Muscle layer of duodenum (tissue), 2 donors: ENCODE measurements at regions not wholly inside any gene's neighbourhood (a gene's known extent, or its start where the extent isn't known, plus 50 kb on each side); places are given as distances from the start of the nearest gene placed in this dataset.
"Not testable (repeated sequence)": the region's sequence is repeated elsewhere in the genome, so short reads cannot be mapped to it uniquely, and the experiment has no call there.

Experiments
- H3K27ac ChIP-seq: one replicate; pipeline ENCODE4 v1.7.0; 2013; ENCODE audit warnings: mild to moderate bottlenecking, low read length
- H3K27me3 ChIP-seq: one replicate; pipeline ENCODE4 v1.7.0; 2013; ENCODE audit warnings: low read depth, mild to moderate bottlenecking, control low read depth, low read length
- H3K36me3 ChIP-seq, 2 donors: one replicate each; pipeline ENCODE4 v1.7.0; 2013; ENCODE audit warnings: low read length in 2 of 2, control low read depth in 1 of 2, mild to moderate bottlenecking in 1 of 2; ENCODE audit not compliant: insufficient read depth in 2 of 2, control insufficient read depth in 1 of 2
- H3K4me1 ChIP-seq, 2 donors: one replicate each; pipeline ENCODE4 v1.7.0; 2013; ENCODE audit warnings: low read length in 2 of 2, mild to moderate bottlenecking in 2 of 2, control low read depth in 1 of 2, moderate library complexity in 1 of 2; ENCODE audit not compliant: insufficient read depth in 2 of 2, control insufficient read depth in 1 of 2
- H3K4me3 ChIP-seq, 2 donors: one replicate each; pipeline ENCODE4 v1.7.0; 2013; ENCODE audit warnings: low read length in 2 of 2, low read depth in 1 of 2, mild to moderate bottlenecking in 1 of 2
- H3K9me3 ChIP-seq, 2 donors: one replicate each; pipeline ENCODE4 v1.7.0; 2013; ENCODE audit warnings: low read length in 2 of 2, control low read depth in 1 of 2, mild to moderate bottlenecking in 1 of 2; ENCODE audit not compliant: control insufficient read depth in 1 of 2
- donor health status: healthy.

DNA sequence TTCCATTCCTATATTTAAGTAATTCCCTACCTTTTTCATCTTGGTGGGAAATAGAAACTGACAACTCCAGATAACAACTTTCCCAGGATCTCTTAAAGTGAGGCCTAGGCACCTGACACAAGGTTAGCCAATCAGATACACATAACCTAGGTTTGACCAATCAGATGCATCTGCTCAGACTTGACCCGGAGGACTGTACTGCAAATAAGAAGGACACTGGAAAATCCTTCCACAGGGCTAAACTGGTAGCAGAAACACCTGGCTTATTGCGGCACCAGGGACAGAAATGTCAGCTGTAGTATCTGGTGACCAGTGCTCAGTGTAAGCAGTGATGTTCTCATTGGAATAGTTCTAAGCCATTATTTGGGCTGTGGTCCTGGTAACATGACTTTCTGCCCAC lies 204.5 kb upstream of the SLCO3A1 start:
- Histone ChIP-seq H3K27ac (no peak overlapping the region), H3K27me3 (no peaks in the 10 kb centered on the region), H3K36me3 (no peaks in the 10 kb centered on the region), H3K9me3 (no peaks in the 10 kb centered on the region), H3K4me3 (no peak overlapping the region), H3K4me1 (no peaks in the 10 kb centered on the region)

- Histone ChIP-seq H3K4me1 (no peaks in the 10 kb centered on the region), H3K36me3 (no peaks in the 10 kb centered on the region), H3K4me3 (no peak overlapping the region), H3K9me3 (no peaks in the 10 kb centered on the region), H3K27me3 (no peaks in the 10 kb centered on the region), H3K27ac (no peak overlapping the region)
Observed at GRCh38 chr15:91649831-91650321, 203.6 kb upstream of the SLCO3A1 start.

DNA sequence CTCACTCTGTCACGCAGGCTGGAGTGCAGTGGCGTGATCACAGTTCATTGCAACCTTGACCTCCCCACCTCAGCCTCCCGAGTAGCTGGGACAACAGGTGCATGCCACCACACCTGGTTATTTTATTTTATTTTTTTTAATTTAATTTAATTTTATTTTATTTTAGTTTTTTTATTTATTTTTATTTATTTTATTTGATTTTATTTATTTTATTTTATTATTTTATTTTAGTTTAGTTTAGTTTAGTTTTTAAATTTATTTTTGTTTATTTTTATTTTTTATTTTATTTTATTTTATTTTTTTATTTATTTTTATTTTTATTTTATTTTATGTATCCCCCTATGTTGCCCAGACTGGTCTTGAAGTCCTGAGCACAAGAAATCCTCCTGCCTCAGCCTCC lies 202.3 kb upstream of the SLCO3A1 start:
- H3K9me3 ChIP-seq, result no peaks in the 10 kb centered on the region
- no peak overlapping the region for H3K27ac ChIP-seq
- H3K4me3 ChIP-seq, result no peak overlapping the region
- H3K27me3 ChIP-seq, result no peaks in the 10 kb centered on the region
- H3K4me1 ChIP-seq, result no peaks in the 10 kb centered on the region
- no peaks in the 10 kb centered on the region for H3K36me3 ChIP-seq

- Histone ChIP-seq H3K4me3 (no peak overlapping the region), H3K9me3 (no peaks in the 10 kb centered on the region), H3K4me1 (no peaks in the 10 kb centered on the region), H3K27ac (no peak overlapping the region), H3K27me3 (no peaks in the 10 kb centered on the region), H3K36me3 (no peaks in the 10 kb centered on the region)
Observed at GRCh38 chr15:91652610-91653207, 200.8 kb upstream of the SLCO3A1 start.

DNA sequence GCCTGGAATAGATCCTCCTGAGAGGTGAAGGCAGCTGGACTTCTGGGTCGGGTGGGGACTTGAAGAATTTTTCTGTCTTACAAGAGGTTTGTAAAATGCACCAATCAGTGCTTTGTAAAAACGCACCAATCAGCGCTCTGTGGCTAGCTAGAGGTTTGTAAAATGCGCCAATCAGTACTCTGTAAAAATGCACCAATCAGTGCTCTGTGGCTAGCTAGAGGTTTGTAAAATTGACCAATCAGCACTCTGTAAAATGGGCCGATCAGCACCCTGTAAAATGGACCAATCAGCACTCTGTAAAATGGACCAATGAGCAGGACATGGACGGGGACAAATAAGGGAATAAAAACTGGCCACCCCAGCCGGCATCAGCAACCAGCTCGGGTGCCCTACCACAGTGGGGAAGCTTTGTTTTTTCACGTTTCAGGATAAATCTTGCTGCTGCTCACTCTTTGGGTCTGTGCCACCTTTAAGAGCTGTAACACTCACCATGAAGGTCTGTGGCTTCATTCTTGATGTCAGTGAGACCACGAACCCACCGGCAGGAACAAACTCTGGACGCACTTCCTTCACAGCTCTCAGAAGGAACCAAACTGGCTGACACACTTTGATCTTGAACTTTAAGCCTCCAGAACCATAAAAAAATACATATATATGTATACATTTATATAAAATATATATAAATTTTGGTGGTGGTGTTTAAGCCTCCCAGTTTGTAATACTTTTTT lies 197.8 kb upstream of the SLCO3A1 start:
- H3K27ac ChIP-seq, H3K4me3 ChIP-seq, H3K36me3 ChIP-seq, H3K9me3 ChIP-seq, H3K4me1 ChIP-seq, H3K27me3 ChIP-seq: not testable (repeated sequence)

GRCh38 chr15:91660174-91660649 lies 193.3 kb upstream of the SLCO3A1 start:
- no peaks in the 10 kb centered on the region for H3K4me1 ChIP-seq
- no peak overlapping the region for H3K4me3 ChIP-seq
- no peaks in the 10 kb centered on the region for H3K9me3 ChIP-seq
- H3K27ac ChIP-seq, result no peak overlapping the region
- H3K36me3 ChIP-seq, result no peaks in the 10 kb centered on the region
- H3K27me3 ChIP-seq, result no peaks in the 10 kb centered on the region

DNA sequence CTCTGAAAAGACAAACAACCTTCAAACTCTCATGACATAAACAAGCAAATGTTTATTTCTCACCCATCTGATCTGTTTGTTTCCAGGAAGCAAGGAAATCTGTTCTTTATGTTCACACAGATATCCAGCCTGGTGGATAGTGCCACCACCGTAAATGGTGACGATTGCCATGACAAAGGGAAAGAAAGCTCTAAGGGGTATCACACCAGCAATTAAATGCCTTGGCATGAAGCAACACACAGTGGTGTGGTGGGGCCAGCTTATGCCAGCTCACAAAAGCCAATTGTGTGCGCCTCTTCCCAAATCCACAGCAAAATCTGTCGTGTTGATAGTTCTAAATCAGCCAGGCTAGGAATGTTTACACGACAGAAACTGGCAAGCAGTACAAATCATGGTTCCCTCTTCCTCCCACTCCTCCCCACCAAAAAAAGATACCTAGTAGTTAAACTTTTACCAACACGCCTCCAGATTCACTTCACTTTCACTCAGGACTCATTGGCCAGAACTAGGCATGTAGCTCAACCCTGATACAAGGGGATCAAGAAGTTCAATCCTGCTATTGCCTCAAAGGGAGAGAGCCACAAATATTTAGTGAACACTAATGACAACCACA lies 189.2 kb upstream of the SLCO3A1 start:
- Histone ChIP-seq H3K36me3 (no peaks in the 10 kb centered on the region), H3K27me3 (no peaks in the 10 kb centered on the region), H3K27ac (no peak overlapping the region), H3K4me1 (no peaks in the 10 kb centered on the region), H3K4me3 (no peak overlapping the region), H3K9me3 (no peaks in the 10 kb centered on the region)

GRCh38 chr15:91665212-91665611 lies 188.3 kb upstream of the SLCO3A1 start:
- H3K4me3 ChIP-seq, result no peak overlapping the region
- no peak overlapping the region for H3K27ac ChIP-seq
- H3K4me1 ChIP-seq, result no peaks in the 10 kb centered on the region
- H3K36me3 ChIP-seq, result no peaks in the 10 kb centered on the region
- H3K27me3 ChIP-seq, result no peaks in the 10 kb centered on the region
- no peaks in the 10 kb centered on the region for H3K9me3 ChIP-seq

- H3K27ac ChIP-seq, result no peak overlapping the region
- no peaks in the 10 kb centered on the region for H3K36me3 ChIP-seq
- H3K9me3 ChIP-seq, result no peaks in the 10 kb centered on the region
- no peaks in the 10 kb centered on the region for H3K27me3 ChIP-seq
- H3K4me3 ChIP-seq, result no peak overlapping the region
- H3K4me1 ChIP-seq, result no peaks in the 10 kb centered on the region
Observed at GRCh38 chr15:91668370-91668769, 185.1 kb upstream of the SLCO3A1 start.

- Histone ChIP-seq H3K9me3 (peaks cover 4 to 9% of the 10 kb centered on the region in 2 donors), H3K27me3 (no peaks in the 10 kb centered on the region), H3K36me3 (no peaks in the 10 kb centered on the region), H3K4me3 (no peak overlapping the region), H3K4me1 (no peaks in the 10 kb centered on the region), H3K27ac (no peak overlapping the region)
Observed at GRCh38 chr15:91670108-91670507, 183.4 kb upstream of the SLCO3A1 start.

DNA sequence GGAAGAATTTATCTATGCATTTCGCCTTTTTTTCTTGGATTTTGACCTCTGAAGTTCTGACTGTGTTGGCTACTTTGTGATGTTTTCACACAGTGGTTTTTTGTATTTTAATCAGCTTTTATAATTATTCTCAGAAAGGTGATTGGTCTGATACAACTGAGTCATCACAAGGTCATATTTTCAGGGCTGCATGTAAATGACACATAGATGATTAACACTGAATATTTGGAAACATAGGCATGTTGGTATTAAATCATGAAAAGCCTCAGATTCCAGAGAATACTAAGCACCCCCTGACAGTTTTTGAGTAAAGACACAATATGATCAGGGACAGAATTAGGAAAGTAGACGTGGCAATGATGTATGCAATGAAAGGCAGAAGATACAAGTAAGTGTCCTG lies 175.5 kb upstream of the SLCO3A1 start:
- peaks cover 4 to 9% of the 10 kb centered on the region in 2 donors for H3K9me3 ChIP-seq
- no peaks in the 10 kb centered on the region for H3K4me1 ChIP-seq
- no peaks in the 10 kb centered on the region for H3K36me3 ChIP-seq
- H3K27ac ChIP-seq, result no peak overlapping the region
- no peak overlapping the region for H3K4me3 ChIP-seq
- H3K27me3 ChIP-seq, result no peaks in the 10 kb centered on the region
